ENCODE measurements at regions not wholly inside any gene's neighbourhood (a gene's known extent, or its start where the extent isn't known, plus 50 kb on each side); places are given as distances from the start of the nearest gene placed in this dataset.

DNA sequence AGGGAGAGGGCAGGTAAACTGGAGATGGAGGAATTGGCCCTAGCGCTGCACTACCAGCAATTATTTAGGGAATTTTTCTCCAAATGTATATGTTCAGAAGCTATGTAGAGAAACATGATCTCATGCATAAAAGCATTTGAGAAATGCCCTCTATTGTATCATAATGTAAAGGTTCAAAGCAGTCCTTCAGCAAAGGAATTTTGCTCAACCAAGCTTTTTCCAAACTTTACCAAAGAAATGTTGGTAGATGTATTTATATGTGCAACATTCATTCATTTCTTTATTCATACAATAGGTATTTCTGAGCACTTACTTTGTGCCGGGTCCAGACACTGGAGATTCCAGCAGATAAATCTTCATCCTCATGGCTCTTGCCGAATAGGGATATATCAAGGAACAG, 64.4 kb downstream of the XCL1 start:
- TF ChIP-seq, protein P1, sequence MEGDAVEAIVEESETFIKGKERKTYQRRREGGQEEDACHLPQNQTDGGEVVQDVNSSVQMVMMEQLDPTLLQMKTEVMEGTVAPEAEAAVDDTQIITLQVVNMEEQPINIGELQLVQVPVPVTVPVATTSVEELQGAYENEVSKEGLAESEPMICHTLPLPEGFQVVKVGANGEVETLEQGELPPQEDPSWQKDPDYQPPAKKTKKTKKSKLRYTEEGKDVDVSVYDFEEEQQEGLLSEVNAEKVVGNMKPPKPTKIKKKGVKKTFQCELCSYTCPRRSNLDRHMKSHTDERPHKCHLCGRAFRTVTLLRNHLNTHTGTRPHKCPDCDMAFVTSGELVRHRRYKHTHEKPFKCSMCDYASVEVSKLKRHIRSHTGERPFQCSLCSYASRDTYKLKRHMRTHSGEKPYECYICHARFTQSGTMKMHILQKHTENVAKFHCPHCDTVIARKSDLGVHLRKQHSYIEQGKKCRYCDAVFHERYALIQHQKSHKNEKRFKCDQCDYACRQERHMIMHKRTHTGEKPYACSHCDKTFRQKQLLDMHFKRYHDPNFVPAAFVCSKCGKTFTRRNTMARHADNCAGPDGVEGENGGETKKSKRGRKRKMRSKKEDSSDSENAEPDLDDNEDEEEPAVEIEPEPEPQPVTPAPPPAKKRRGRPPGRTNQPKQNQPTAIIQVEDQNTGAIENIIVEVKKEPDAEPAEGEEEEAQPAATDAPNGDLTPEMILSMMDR (IDR thresholded peaks at IDR 0.05): no peak

DNA sequence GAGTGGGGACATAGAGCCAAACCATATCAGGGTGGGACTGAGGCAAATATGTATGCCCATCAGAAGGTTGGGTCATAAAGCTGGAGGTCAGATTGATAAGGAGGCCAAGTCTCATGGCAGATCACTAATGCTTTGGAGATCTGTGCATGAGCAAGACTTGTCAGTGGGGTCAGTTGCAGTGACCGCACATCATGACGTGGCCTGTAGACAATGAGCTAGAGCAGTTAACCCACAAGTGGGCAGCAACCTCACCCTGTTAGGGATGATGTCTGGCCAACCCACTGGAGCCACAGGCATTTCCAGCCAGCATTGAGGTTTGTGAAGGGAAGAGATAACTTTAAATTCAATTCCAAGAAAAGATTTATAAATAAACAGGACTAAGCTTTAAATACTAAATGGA, 66.7 kb downstream of the XCL1 start:
- TF ChIP-seq, protein P1 (IDR thresholded peaks at IDR 0.05): no peak
